LNCAP (cell line): ENCODE measurements at regions not wholly inside any gene's neighbourhood (a gene's known extent, or its start where the extent isn't known, plus 50 kb on each side); places are given as distances from the start of the nearest gene placed in this dataset.

Experiments used
- CTCF ChIP-seq: fragments of 450-650 bp; IDR thresholded peaks from 2 replicates; pipeline ENCODE4 v1.5.1; 2017; ENCODE audit warnings: mild to moderate bottlenecking

- no peak for TF ChIP-seq CTCF
Measured at GRCh38 chr3:81932681-81933080, 171.2 kb upstream of the GBE1 start.

- no peak for TF ChIP-seq CTCF
Measured at GRCh38 chr3:81931265-81932251, 170.1 kb upstream of the GBE1 start.

GRCh38 chr3:81929697-81930096 is 168.3 kb upstream of the GBE1 start:
- TF ChIP-seq CTCF, result no peak

GRCh38 chr3:81927811-81928210 is 166.4 kb upstream of the GBE1 start:
- TF ChIP-seq CTCF, result no peak

- TF ChIP-seq CTCF, result no peak
Measured at GRCh38 chr3:81925385-81925784, 163.9 kb upstream of the GBE1 start.

GRCh38 chr3:81923038-81923437 is 161.6 kb upstream of the GBE1 start:
- no peak for TF ChIP-seq CTCF

GRCh38 chr3:81922404-81922803 is 161.0 kb upstream of the GBE1 start:
- no peak for TF ChIP-seq CTCF
